ENCODE measurements at regions not wholly inside any gene's neighbourhood (a gene's known extent, or its start where the extent isn't known, plus 50 kb on each side); places are given as distances from the start of the nearest gene placed in this dataset.

- Mint-ChIP-seq H3K27me3 (peaks cover 0 to 11% (median 10%) of the 10 kb centered on the region in 3 donors), H3K4me1 (no peaks in the 10 kb centered on the region), H3K27ac (no peak overlapping the region), H3K4me3 (no peak overlapping the region), H3K9me3 (peaks cover 7 to 32% (median 11%) of the 10 kb centered on the region in 7 donors), H3K36me3 (peaks cover 0 to 11% of the 10 kb centered on the region in 2 donors)
- ATAC-seq (ENCODE audit: low read depth in 2 of 2), result no peak
- DNase-seq, result no peak
Measured at GRCh38 chr7:152967958-152968357, 208.4 kb downstream of the ACTR3B start.

- Mint-ChIP-seq H3K9me3 (peaks cover 7 to 32% (median 11%) of the 10 kb centered on the region in 7 donors), H3K36me3 (peaks cover 0 to 11% of the 10 kb centered on the region in 2 donors), H3K27me3 (peaks cover 0 to 11% (median 10%) of the 10 kb centered on the region in 3 donors), H3K27ac (no peak overlapping the region), H3K4me1 (no peaks in the 10 kb centered on the region), H3K4me3 (no peak overlapping the region)
- DNase-seq (no peak), ATAC-seq (ENCODE audit: low read depth in 2 of 2) (no peak)
Measured at GRCh38 chr7:152968514-152968913, 209.0 kb downstream of the ACTR3B start.

- Mint-ChIP-seq H3K4me3 (no peak overlapping the region), H3K27ac (no peak overlapping the region), H3K36me3 (peaks cover 0 to 11% of the 10 kb centered on the region in 2 donors), H3K9me3 (peaks cover 7 to 32% (median 11%) of the 10 kb centered on the region in 7 donors), H3K27me3 (peaks cover 0 to 11% (median 10%) of the 10 kb centered on the region in 3 donors), H3K4me1 (no peaks in the 10 kb centered on the region)
- DNase-seq (no peak), ATAC-seq (ENCODE audit: low read depth in 2 of 2) (no peak)
Measured at GRCh38 chr7:152969335-152969734, 209.8 kb downstream of the ACTR3B start.

- no peaks in the 10 kb centered on the region for H3K4me1 Mint-ChIP-seq
- H3K27me3 Mint-ChIP-seq, result peaks cover 0 to 11% (median 10%) of the 10 kb centered on the region in 3 donors
Measured at GRCh38 chr7:152969839-152970238, 210.3 kb downstream of the ACTR3B start.

GRCh38 chr7:152970481-152970880 is 210.9 kb downstream of the ACTR3B start:
- peaks cover 0 to 11% of the 10 kb centered on the region in 2 donors for H3K36me3 Mint-ChIP-seq
- no peak for ATAC-seq (ENCODE audit: low read depth in 2 of 2)
- H3K4me1 Mint-ChIP-seq, result no peaks in the 10 kb centered on the region
- no peak for DNase-seq
- H3K27me3 Mint-ChIP-seq, result peaks cover 0 to 11% (median 10%) of the 10 kb centered on the region in 3 donors
- H3K9me3 Mint-ChIP-seq, result peaks cover 8 to 32% (median 11%) of the 10 kb centered on the region in 7 donors
- no peak overlapping the region for H3K27ac Mint-ChIP-seq
- no peak overlapping the region for H3K4me3 Mint-ChIP-seq

More at GRCh38 chr7:152969839-152970238, 210.3 kb downstream of the ACTR3B start:
- H3K9me3 Mint-ChIP-seq, result peaks cover 8 to 32% (median 11%) of the 10 kb centered on the region in 7 donors
- no peak overlapping the region for H3K4me3 Mint-ChIP-seq
- ATAC-seq (ENCODE audit: low read depth in 2 of 2), result no peak
- no peak overlapping the region for H3K27ac Mint-ChIP-seq
- H3K36me3 Mint-ChIP-seq, result peaks cover 0 to 11% of the 10 kb centered on the region in 2 donors
- DNase-seq, result no peak

- peaks cover 5 to 19% (median 14%) of the 10 kb centered on the region in 7 donors for H3K9me3 Mint-ChIP-seq
- no peak for ATAC-seq (ENCODE audit: low read depth in 2 of 2)
- H3K4me3 Mint-ChIP-seq, result no peak overlapping the region
- peaks cover 0 to 11% of the 10 kb centered on the region in 2 donors for H3K36me3 Mint-ChIP-seq
- no peak for DNase-seq
- H3K27ac Mint-ChIP-seq, result no peak overlapping the region
- H3K27me3 Mint-ChIP-seq, result peaks cover 0 to 11% (median 10%) of the 10 kb centered on the region in 3 donors
- H3K4me1 Mint-ChIP-seq, result no peaks in the 10 kb centered on the region
Measured at GRCh38 chr7:152974577-152974976, 215.0 kb downstream of the ACTR3B start.

GRCh38 chr7:152975076-152975475 is 215.5 kb downstream of the ACTR3B start:
- H3K36me3 Mint-ChIP-seq, result peaks cover 0 to 11% of the 10 kb centered on the region in 2 donors
- no peak for ATAC-seq (ENCODE audit: low read depth in 2 of 2)
- DNase-seq, result no peak
- H3K27ac Mint-ChIP-seq, result peak overlapping the region in 1 of 6 donors; percentile 37
- H3K27me3 Mint-ChIP-seq, result peaks cover 0 to 11% (median 10%) of the 10 kb centered on the region in 3 donors
- H3K4me1 Mint-ChIP-seq, result no peaks in the 10 kb centered on the region
- H3K4me3 Mint-ChIP-seq, result no peak overlapping the region
- H3K9me3 Mint-ChIP-seq, result peaks cover 5 to 19% (median 14%) of the 10 kb centered on the region in 7 donors

- no peak for DNase-seq
- peaks cover 0 to 8% (median 3%) of the 10 kb centered on the region in 7 donors for H3K9me3 Mint-ChIP-seq
- no peaks in the 10 kb centered on the region for H3K36me3 Mint-ChIP-seq
- no peak for ATAC-seq (ENCODE audit: low read depth in 2 of 2)
- peaks cover 0 to 12% (median 0%) of the 10 kb centered on the region in 3 donors for H3K27me3 Mint-ChIP-seq
- no peak overlapping the region for H3K4me3 Mint-ChIP-seq
- H3K4me1 Mint-ChIP-seq, result no peaks in the 10 kb centered on the region
- no peak overlapping the region for H3K27ac Mint-ChIP-seq
Measured at GRCh38 chr7:152979376-152979775, 219.8 kb downstream of the ACTR3B start.

GRCh38 chr7:152984421-152984820 is 224.9 kb downstream of the ACTR3B start:
- ATAC-seq (ENCODE audit: low read depth in 2 of 2) (no peak), DNase-seq (no peak)
- Mint-ChIP-seq H3K4me3 (no peak overlapping the region), H3K27me3 (peaks cover 0 to 12% (median 0%) of the 10 kb centered on the region in 3 donors), H3K27ac (no peak overlapping the region), H3K9me3 (peaks cover 0 to 1% (median 0%) of the 10 kb centered on the region in 7 donors), H3K4me1 (no peaks in the 10 kb centered on the region), H3K36me3 (no peaks in the 10 kb centered on the region)

- peaks cover 0 to 1% (median 0%) of the 10 kb centered on the region in 7 donors for H3K9me3 Mint-ChIP-seq
- no peak overlapping the region for H3K4me3 Mint-ChIP-seq
- H3K27ac Mint-ChIP-seq, result no peak overlapping the region
- H3K27me3 Mint-ChIP-seq, result peaks cover 0 to 13% (median 0%) of the 10 kb centered on the region in 3 donors
- no peaks in the 10 kb centered on the region for H3K36me3 Mint-ChIP-seq
- no peaks in the 10 kb centered on the region for H3K4me1 Mint-ChIP-seq
- DNase-seq (no peak), ATAC-seq (ENCODE audit: low read depth in 2 of 2) (no peak)
Measured at GRCh38 chr7:152986376-152986775, 226.8 kb downstream of the ACTR3B start.

- Mint-ChIP-seq H3K4me1 (no peaks in the 10 kb centered on the region), H3K27me3 (peaks cover 0 to 8% (median 0%) of the 10 kb centered on the region in 3 donors), H3K36me3 (no peaks in the 10 kb centered on the region), H3K9me3 (peaks cover 0 to 1% (median 0%) of the 10 kb centered on the region in 7 donors), H3K27ac (no peak overlapping the region), H3K4me3 (no peak overlapping the region)
- no peak for ATAC-seq (ENCODE audit: low read depth in 2 of 2)
- DNase-seq, result no peak
Measured at GRCh38 chr7:152987656-152988055, 228.1 kb downstream of the ACTR3B start.

GRCh38 chr7:152989889-152990380 is 230.4 kb downstream of the ACTR3B start:
- peaks cover 0 to 4% (median 0%) of the 10 kb centered on the region in 3 donors for H3K27me3 Mint-ChIP-seq
- H3K4me3 Mint-ChIP-seq, result no peak overlapping the region
- H3K36me3 Mint-ChIP-seq, result no peaks in the 10 kb centered on the region
- peaks cover 0 to 5% (median 0%) of the 10 kb centered on the region in 7 donors for H3K9me3 Mint-ChIP-seq
- DNase-seq, result no peak
- no peak for ATAC-seq (ENCODE audit: low read depth in 2 of 2)
- H3K27ac Mint-ChIP-seq, result no peak overlapping the region
- H3K4me1 Mint-ChIP-seq, result no peaks in the 10 kb centered on the region

GRCh38 chr7:152998420-152998819 is 238.9 kb downstream of the ACTR3B start:
- Mint-ChIP-seq H3K27ac (no peak overlapping the region), H3K9me3 (peaks cover 2 to 30% (median 19%) of the 10 kb centered on the region in 7 donors), H3K4me3 (peak overlapping the region in 1 of 8 donors; percentile 66), H3K4me1 (no peaks in the 10 kb centered on the region), H3K27me3 (no peaks in the 10 kb centered on the region), H3K36me3 (peaks cover 0 to 25% of the 10 kb centered on the region in 2 donors)
- DNase-seq (no peak), ATAC-seq (ENCODE audit: low read depth in 2 of 2) (no peak)

GRCh38 chr7:153002115-153002514 is 242.6 kb downstream of the ACTR3B start:
- H3K9me3 Mint-ChIP-seq, result peaks cover 2 to 27% (median 19%) of the 10 kb centered on the region in 7 donors
- no peak overlapping the region for H3K27ac Mint-ChIP-seq
- peaks cover 0 to 25% of the 10 kb centered on the region in 2 donors for H3K36me3 Mint-ChIP-seq
- no peaks in the 10 kb centered on the region for H3K4me1 Mint-ChIP-seq
- no peak for DNase-seq
- H3K4me3 Mint-ChIP-seq, result no peak overlapping the region
- ATAC-seq (ENCODE audit: low read depth in 2 of 2), result no peak
- H3K27me3 Mint-ChIP-seq, result no peaks in the 10 kb centered on the region

All from naive B cell (primary cell).